IgD-negative memory B cell (primary cell): ENCODE measurements at regions not wholly inside any gene's neighbourhood (a gene's known extent, or its start where the extent isn't known, plus 50 kb on each side); places are given as distances from the start of the nearest gene placed in this dataset.

Experiments
- H3K27ac Mint-ChIP-seq, 3 donors: one replicate each; pipeline ENCODE4 v1.8.0; 2020 to 2022; ENCODE audit warnings: mild to moderate bottlenecking in 3 of 3, mixed read lengths in 3 of 3, moderate library complexity in 1 of 3
- H3K27me3 Mint-ChIP-seq: one replicate; pipeline ENCODE4 v1.8.0; 2021; ENCODE audit warnings: mixed read lengths
- H3K36me3 Mint-ChIP-seq: one replicate; pipeline ENCODE4 v1.8.0; 2020; ENCODE audit warnings: mild to moderate bottlenecking, mixed read lengths
- H3K4me1 Mint-ChIP-seq, 3 donors: one replicate each; pipeline ENCODE4 v1.8.0; 2020 to 2022; ENCODE audit warnings: mixed read lengths in 3 of 3, mild to moderate bottlenecking in 1 of 3
- H3K4me3 Mint-ChIP-seq, 4 donors: one replicate each; pipeline ENCODE4 v1.8.0; 2020 to 2022; ENCODE audit warnings: mild to moderate bottlenecking in 4 of 4, mixed read lengths in 4 of 4, moderate library complexity in 3 of 4
- H3K9me3 Mint-ChIP-seq, 3 donors: one replicate each; pipeline ENCODE4 v1.8.0; 2020 to 2021; ENCODE audit warnings: mixed read lengths in 3 of 3, mild to moderate bottlenecking in 1 of 3

- Mint-ChIP-seq H3K4me1 (no peaks in the 10 kb centered on the region), H3K9me3 (peaks cover 0 to 5% (median 2%) of the 10 kb centered on the region in 3 donors), H3K27ac (no peak overlapping the region), H3K36me3 (no peaks in the 10 kb centered on the region), H3K4me3 (no peak overlapping the region), H3K27me3 (peaks cover 2% of the 10 kb centered on the region)
Measured at GRCh38 chr1:96472471-96472870, 249.1 kb upstream of the PTBP2 start.

GRCh38 chr1:96473791-96474434 lies 247.7 kb upstream of the PTBP2 start:
- H3K4me1 Mint-ChIP-seq, result no peaks in the 10 kb centered on the region
- H3K9me3 Mint-ChIP-seq, result no peaks in the 10 kb centered on the region
- no peak overlapping the region for H3K27ac Mint-ChIP-seq
- no peak overlapping the region for H3K4me3 Mint-ChIP-seq
- no peaks in the 10 kb centered on the region for H3K36me3 Mint-ChIP-seq
- H3K27me3 Mint-ChIP-seq, result peaks cover 2% of the 10 kb centered on the region

- Mint-ChIP-seq H3K27ac (no peak overlapping the region), H3K9me3 (no peaks in the 10 kb centered on the region), H3K4me3 (no peak overlapping the region), H3K4me1 (no peaks in the 10 kb centered on the region), H3K36me3 (no peaks in the 10 kb centered on the region), H3K27me3 (peaks cover 2% of the 10 kb centered on the region)
Measured at GRCh38 chr1:96474985-96475743, 246.4 kb upstream of the PTBP2 start.

DNA sequence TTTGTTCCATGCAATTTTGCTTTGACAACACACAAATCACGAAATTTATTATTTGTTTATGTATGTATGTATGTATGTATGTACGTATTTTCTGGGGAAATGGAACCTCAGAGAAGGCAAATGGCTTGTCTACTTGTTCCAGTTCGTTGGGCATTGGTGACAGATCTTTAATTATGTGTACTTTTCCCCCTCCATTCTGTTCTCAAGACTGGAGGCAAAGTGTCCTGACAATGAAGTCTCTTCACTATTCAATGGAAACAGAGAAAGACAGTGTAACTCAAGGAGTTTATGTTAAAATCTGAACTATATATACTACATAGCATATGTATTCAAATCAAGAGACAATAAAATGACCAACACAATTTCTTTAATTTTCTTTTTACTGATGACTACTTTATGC lies 245.7 kb upstream of the PTBP2 start:
- Mint-ChIP-seq H3K27me3 (peaks cover 2% of the 10 kb centered on the region), H3K36me3 (no peaks in the 10 kb centered on the region), H3K4me1 (no peaks in the 10 kb centered on the region), H3K9me3 (peaks cover 0 to 3% (median 2%) of the 10 kb centered on the region in 3 donors), H3K4me3 (no peak overlapping the region), H3K27ac (no peak overlapping the region)

DNA sequence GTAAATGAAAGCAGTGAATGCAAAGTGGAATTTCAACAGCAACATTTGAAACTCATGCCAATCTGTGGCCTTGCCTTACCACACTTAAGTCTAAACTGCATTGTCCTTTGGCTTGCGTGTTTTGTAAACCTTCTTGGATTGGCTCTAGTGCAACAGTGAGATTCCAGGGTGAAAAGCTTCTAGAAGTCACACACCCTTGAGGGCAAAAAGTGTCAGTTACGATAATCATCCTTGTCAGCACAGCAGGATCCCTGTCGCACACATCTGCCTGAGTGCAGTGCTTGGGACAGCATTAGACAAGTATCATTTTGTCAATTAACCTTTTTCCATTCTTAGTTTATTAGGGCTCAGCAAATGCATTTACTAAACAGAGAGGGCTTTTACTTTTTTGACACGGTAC lies 243.4 kb upstream of the PTBP2 start:
- H3K36me3 Mint-ChIP-seq, result no peaks in the 10 kb centered on the region
- H3K4me3 Mint-ChIP-seq, result no peak overlapping the region
- H3K27ac Mint-ChIP-seq, result no peak overlapping the region
- peaks cover 0 to 3% (median 2%) of the 10 kb centered on the region in 3 donors for H3K9me3 Mint-ChIP-seq
- no peaks in the 10 kb centered on the region for H3K4me1 Mint-ChIP-seq
- H3K27me3 Mint-ChIP-seq, result peaks cover 2% of the 10 kb centered on the region

GRCh38 chr1:96481409-96481808 lies 240.2 kb upstream of the PTBP2 start:
- Mint-ChIP-seq H3K4me1 (no peaks in the 10 kb centered on the region), H3K36me3 (no peaks in the 10 kb centered on the region), H3K4me3 (no peak overlapping the region), H3K27me3 (no peaks in the 10 kb centered on the region), H3K9me3 (peaks cover 0 to 3% (median 2%) of the 10 kb centered on the region in 3 donors), H3K27ac (no peak overlapping the region)

DNA sequence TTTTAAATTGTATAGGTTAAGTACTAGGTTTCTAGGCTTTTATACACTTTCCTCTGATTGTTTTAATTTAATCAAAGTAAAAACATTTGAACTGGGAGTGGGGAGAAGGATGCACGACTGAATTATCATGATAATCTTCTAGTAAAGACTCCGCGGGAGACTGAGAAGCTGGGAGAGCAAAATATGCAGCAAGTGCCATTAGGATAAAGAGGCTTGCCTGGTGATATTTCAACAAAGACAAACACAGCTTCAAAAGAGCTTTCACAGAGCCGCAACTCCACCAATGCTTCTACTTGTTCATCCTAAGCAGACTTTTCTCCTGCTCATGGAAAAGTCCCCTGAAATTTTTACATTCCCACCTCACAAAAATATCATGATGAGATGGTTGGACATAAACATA lies 239.0 kb upstream of the PTBP2 start:
- Mint-ChIP-seq H3K36me3 (no peaks in the 10 kb centered on the region), H3K9me3 (peaks cover 0 to 3% (median 2%) of the 10 kb centered on the region in 3 donors), H3K4me1 (no peaks in the 10 kb centered on the region), H3K27me3 (no peaks in the 10 kb centered on the region), H3K27ac (no peak overlapping the region), H3K4me3 (no peak overlapping the region)

DNA sequence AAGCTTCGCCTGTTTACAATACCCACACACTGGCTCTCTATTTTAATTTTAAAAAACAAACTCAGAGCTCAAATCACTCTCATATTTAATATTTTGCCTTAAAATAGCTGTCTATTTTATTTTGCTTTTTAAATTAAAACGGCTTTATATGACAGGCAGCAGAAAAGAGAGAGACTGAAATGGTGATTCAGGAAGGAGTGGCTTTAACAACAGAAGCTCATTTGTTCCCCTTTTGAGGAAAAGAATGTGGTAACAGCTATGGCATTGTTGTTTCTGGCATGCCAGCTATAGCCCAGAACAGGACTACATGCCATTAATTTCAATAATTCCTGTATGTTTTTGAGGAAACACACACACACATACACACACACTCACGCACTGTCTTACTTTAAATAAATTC lies 234.2 kb upstream of the PTBP2 start:
- Mint-ChIP-seq H3K4me1 (peaks cover 0 to 2% (median 0%) of the 10 kb centered on the region in 3 donors), H3K4me3 (no peak overlapping the region), H3K9me3 (no peaks in the 10 kb centered on the region), H3K27ac (no peak overlapping the region), H3K36me3 (no peaks in the 10 kb centered on the region), H3K27me3 (no peaks in the 10 kb centered on the region)

DNA sequence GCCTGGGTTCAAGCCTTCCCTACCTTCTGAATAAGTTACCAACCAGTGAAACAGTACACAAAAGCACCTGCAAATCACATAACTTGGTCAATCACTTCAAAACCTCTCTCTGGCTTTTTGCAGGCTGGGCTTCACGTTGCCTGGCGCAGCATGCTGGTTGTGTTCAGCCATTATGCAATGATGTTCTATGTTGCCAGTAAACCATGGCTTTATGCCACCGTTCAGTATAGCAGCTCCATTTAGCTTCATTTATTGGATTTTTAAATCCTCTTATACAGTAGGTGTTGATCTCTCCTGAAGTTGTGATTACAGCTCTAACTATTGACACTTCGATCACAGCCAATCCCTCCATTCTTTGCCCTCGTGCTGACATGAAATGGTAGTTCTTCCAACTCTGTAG lies 233.6 kb upstream of the PTBP2 start:
- H3K27me3 Mint-ChIP-seq, result no peaks in the 10 kb centered on the region
- H3K27ac Mint-ChIP-seq, result no peak overlapping the region
- H3K36me3 Mint-ChIP-seq, result no peaks in the 10 kb centered on the region
- no peak overlapping the region for H3K4me3 Mint-ChIP-seq
- H3K4me1 Mint-ChIP-seq, result peaks cover 0 to 2% (median 0%) of the 10 kb centered on the region in 3 donors
- H3K9me3 Mint-ChIP-seq, result no peaks in the 10 kb centered on the region

- peaks cover 0 to 2% (median 0%) of the 10 kb centered on the region in 3 donors for H3K4me1 Mint-ChIP-seq
- H3K27me3 Mint-ChIP-seq, result no peaks in the 10 kb centered on the region
- H3K27ac Mint-ChIP-seq, result no peak overlapping the region
- H3K9me3 Mint-ChIP-seq, result no peaks in the 10 kb centered on the region
- no peak overlapping the region for H3K4me3 Mint-ChIP-seq
- H3K36me3 Mint-ChIP-seq, result no peaks in the 10 kb centered on the region
Measured at GRCh38 chr1:96488777-96489176, 232.8 kb upstream of the PTBP2 start.

DNA sequence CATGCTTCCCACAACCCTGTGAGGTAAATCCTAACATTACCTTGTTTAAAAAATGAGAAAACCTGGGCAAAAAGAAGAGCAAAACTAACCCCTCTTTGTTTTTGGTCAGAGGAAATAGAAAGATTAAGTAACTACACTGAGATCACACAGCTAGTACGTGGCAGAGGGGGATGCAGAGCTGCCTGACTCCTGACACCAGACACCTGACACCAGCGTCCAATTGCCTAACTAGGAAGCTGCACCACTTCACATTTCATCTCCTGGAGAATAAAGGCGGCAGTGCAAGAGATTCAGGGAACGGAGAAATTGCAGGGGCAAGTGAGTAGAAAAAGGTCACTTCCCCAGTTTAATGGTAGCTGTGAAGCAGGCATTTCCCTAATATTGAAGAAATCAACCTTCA lies 229.3 kb upstream of the PTBP2 start:
- peaks cover 0 to 2% (median 0%) of the 10 kb centered on the region in 3 donors for H3K4me1 Mint-ChIP-seq
- peaks cover 0 to 2% (median under 1%) of the 10 kb centered on the region in 3 donors for H3K9me3 Mint-ChIP-seq
- H3K27me3 Mint-ChIP-seq, result peaks cover 1% of the 10 kb centered on the region
- H3K27ac Mint-ChIP-seq, result no peak overlapping the region
- H3K4me3 Mint-ChIP-seq, result no peak overlapping the region
- no peaks in the 10 kb centered on the region for H3K36me3 Mint-ChIP-seq

DNA sequence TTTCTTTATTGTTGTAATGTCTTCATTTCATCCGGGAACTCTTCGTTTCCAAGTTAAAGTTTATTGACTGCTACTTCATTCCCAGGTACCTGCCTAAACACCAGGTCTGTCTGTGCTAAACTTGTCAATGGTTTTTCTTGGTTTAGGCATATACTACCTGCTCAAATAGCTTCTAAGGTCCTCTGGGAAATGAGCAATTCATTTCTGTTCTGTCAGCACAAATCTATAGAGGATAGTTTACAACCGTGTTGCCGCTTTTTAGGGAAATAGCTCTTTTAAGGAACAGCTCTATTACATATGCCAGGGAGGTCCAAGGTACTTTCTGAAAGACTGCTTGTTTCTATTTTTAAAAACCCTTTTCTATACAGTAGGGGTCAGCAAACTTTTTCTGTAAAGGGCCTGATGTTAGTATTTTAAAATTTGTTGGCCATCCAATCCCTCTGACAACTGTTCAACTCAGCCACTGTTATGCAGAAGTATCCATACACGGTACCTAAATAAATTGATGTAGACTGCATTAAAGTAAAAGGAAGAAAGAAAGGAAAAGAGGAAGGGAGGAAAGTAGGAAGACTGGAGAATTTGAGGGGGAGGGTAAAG lies 222.7 kb upstream of the PTBP2 start:
- H3K4me3 Mint-ChIP-seq, result no peak overlapping the region
- H3K27ac Mint-ChIP-seq, result no peak overlapping the region
- H3K9me3 Mint-ChIP-seq, result peaks cover 0 to 6% (median 5%) of the 10 kb centered on the region in 3 donors
- no peaks in the 10 kb centered on the region for H3K4me1 Mint-ChIP-seq
- H3K36me3 Mint-ChIP-seq, result no peaks in the 10 kb centered on the region
- peaks cover 3% of the 10 kb centered on the region for H3K27me3 Mint-ChIP-seq

- Mint-ChIP-seq H3K4me1 (no peaks in the 10 kb centered on the region), H3K4me3 (no peak overlapping the region), H3K9me3 (no peaks in the 10 kb centered on the region), H3K27ac (no peak overlapping the region), H3K27me3 (peaks cover 5% of the 10 kb centered on the region), H3K36me3 (no peaks in the 10 kb centered on the region)
Measured at GRCh38 chr1:96508233-96508632, 213.4 kb upstream of the PTBP2 start.

DNA sequence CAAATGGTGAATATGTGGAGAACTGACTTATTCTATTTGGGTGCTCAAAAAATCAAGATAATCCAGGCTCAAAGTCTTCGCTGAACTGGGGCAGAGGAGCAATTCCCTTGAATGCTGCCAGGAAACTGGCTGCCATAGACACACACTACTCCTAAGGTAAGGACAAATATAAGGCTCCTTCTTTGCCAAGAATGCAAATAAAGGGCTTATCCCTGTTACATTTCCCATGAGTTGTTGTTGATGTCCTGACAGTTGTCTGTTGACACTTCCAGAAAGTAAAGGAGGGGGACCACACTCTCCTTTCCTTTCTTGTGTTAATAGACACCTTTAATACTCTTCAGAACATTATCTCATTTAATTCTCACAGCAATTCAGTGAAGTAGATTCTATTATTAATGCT lies 212.2 kb upstream of the PTBP2 start:
- Mint-ChIP-seq H3K9me3 (no peaks in the 10 kb centered on the region), H3K4me1 (no peaks in the 10 kb centered on the region), H3K36me3 (no peaks in the 10 kb centered on the region), H3K4me3 (no peak overlapping the region), H3K27me3 (peaks cover 5% of the 10 kb centered on the region), H3K27ac (no peak overlapping the region)

DNA sequence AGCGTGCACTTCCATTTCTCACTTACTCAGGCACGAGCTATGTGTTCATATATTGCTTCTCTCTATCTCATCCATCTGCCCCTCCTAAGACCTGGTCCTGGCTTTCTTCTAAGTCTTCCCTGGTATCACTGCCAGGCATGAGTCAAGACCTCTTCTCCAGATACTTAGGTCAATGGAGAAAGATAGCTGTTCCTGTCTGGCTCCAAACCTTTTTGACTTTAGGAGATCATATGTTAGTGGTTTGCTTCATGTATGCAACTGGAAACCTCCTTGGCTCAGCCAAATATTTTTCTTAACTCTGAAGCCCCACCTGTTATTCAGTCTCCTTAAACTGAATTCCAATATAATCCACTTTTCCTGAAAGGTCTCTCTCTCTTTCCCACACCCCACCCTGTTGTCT lies 211.6 kb upstream of the PTBP2 start:
- Mint-ChIP-seq H3K36me3 (no peaks in the 10 kb centered on the region), H3K27me3 (peaks cover 5% of the 10 kb centered on the region), H3K4me1 (peaks cover 0 to 1% (median 0%) of the 10 kb centered on the region in 3 donors), H3K27ac (no peak overlapping the region), H3K4me3 (no peak overlapping the region), H3K9me3 (no peaks in the 10 kb centered on the region)

DNA sequence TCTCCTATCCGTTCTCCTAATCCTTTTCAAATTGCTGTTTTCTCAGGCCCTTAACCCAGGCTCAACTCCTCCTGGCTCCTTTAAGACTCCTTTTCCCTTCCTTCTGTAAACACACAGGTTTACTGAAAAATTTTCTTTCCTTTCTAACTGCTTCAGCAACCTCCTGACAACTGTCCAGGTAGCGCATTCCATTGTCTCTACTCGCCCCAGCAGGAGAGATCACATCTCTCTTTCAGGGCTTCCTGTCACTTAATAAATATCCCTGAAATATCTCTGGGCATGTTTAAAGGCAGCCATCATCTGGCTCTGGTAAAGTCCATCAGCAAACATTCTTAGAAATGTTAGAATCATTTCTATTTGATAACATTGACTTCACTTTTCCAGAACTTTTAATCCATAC lies 211.2 kb upstream of the PTBP2 start:
- Mint-ChIP-seq H3K4me1 (peaks cover 0 to 1% (median 0%) of the 10 kb centered on the region in 3 donors), H3K9me3 (no peaks in the 10 kb centered on the region), H3K4me3 (no peak overlapping the region), H3K36me3 (no peaks in the 10 kb centered on the region), H3K27me3 (peaks cover 7% of the 10 kb centered on the region), H3K27ac (no peak overlapping the region)
